ENCODE measurements at regions not wholly inside any gene's neighbourhood (a gene's known extent, or its start where the extent isn't known, plus 50 kb on each side); places are given as distances from the start of the nearest gene placed in this dataset.

DNA sequence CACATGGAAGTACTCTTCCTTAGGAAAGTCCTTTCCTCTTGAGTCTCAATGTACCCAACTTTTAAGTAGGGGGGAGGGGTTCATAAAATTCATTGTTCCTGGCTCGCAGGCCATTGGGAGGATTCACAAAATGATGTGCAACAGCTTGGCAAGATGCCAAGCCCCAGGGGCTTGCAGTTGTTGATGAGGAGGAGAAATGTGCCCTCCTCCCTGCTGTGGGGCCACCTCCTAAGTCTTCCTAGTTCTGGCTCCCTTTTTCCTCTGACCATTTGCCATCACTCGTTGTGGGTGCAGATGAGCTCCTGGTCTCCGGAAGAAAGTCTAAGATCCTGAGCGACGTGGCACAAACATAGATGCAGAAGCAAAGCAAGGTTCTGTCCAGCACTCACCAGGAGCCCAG is 435.4 kb downstream of the EIPR1 start:
- no peak for TF ChIP-seq ZNF274 (IDR thresholded peaks at IDR 0.05; ENCODE audit: low read depth, low read length)
- no peak overlapping the region for H3K4me3 ChIP-seq (ENCODE audit: low read length)

DNA sequence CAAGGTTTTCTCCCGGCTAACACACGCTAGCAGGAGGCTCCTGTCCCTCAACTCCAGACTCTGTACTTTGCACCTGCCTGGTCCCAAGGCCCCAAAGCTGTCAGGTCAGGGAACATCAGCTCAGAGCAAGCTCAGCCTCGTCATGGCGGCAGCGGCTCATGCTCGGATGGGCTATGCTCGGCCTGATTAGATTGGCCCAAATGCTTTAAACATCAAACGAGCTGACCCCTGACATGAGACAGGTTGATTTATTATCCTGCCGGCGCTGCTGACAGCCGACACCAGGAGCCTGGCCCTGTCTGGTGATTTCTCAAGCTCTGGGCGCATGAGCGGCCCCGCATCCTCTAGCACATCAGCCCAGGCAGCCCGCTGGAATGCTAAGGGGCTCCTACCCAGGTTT is 436.4 kb downstream of the EIPR1 start:
- TF ChIP-seq ZNF274 (IDR thresholded peaks at IDR 0.05; ENCODE audit: low read depth, low read length): no peak
- no peak overlapping the region for H3K4me3 ChIP-seq (ENCODE audit: low read length)

DNA sequence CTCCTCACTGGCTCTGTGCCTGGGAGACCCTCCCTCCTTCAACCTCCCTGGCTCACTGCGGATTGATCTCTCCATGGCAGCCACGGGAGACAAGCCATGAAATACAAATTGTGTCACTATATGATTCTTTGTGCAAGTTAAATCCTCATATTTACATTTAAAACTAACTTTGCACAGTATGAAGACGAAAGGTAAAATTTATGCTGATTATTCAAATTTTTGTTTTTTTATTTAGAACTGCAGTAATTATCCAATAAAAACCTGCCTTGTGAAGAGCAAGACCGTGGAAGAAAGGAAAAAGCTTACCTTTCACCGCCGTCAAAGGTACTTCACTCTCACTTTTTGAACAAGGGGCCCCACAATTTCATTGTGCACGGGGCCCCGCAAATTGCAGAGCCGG is 436.9 kb downstream of the EIPR1 start:
- TF ChIP-seq ZNF274 (IDR thresholded peaks at IDR 0.05; ENCODE audit: low read depth, low read length): no peak
- H3K4me3 ChIP-seq (ENCODE audit: low read length): no peak overlapping the region

DNA sequence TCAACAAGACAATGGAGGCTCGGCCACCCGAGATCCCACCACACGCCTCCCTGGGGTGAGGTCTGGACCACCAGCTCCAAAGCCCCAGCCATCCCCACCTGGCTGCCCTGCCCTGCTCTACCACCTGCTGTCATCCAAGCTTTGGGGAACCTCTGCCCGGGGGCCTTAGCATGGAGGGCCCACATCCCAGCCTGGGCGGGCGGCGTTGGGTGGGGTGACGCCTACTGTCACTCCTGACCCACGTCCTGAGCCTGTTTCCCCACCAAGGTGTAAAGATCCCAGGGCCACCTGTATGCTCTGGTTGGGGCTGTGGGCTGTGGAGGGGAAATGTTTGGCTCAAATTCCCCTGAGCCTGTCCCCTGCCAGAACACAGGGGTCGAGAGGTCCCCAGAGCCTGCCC is 437.6 kb downstream of the EIPR1 start:
- no peak overlapping the region for H3K4me3 ChIP-seq (ENCODE audit: low read length)
- TF ChIP-seq ZNF274 (IDR thresholded peaks at IDR 0.05; ENCODE audit: low read depth, low read length): no peak

DNA sequence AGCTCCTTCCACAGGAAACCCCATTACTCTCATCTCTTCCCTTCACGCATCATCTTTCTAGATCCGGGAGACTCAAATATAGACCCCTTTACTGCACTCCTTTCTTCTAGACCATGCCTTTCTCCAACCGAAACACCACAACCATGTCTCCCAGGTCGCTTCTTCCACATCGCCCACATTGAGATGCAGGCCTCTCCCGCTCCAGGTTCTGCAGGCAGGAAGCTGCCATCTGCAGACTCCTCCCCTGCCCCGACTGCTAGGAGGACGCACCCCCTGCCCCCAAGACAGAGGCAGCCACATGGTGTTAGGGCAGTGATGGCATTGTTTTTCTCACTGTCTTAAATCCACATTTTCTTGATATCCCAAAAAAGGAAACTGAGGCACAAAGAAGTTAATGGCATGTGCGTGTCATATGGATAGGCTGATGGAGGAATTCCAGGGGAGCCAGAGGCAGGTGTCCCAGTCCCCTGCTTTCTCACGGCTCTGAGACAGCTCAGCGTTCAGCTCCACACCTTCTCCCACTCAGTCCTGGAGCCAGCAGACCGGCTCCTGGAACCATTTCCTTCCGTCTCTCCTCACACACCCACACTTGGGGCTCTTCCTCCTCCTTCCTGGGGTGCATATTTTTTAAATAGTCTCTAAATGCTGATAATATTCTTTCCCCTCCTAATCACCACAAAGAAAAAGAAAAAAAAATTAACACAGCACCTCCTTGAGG is 438.4 kb downstream of the EIPR1 start:
- H3K4me3 ChIP-seq (ENCODE audit: low read length): no peak overlapping the region
- no peak for TF ChIP-seq ZNF274 (IDR thresholded peaks at IDR 0.05; ENCODE audit: low read depth, low read length)

DNA sequence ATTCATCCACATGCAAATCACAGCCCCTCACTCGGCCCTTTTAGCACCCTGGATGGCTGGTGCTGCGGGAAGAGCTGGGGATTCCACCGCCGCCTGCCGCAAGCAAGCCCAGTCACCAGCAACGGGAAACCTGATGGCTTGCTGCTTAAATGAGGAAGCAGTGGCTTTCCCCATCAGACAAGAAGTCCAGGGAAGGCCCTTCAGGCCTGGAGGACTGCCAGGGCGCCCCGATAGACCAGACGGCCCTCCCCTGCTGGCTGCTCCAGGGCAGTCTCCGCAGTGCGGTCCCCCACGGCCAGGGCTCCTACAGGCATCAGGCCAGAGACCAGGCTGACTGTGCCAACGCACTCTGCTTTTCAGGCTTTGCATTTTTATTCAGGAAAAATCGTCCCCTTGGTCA is 439.1 kb downstream of the EIPR1 start:
- H3K4me3 ChIP-seq (ENCODE audit: low read length): no peak overlapping the region
- no peak for TF ChIP-seq ZNF274 (IDR thresholded peaks at IDR 0.05; ENCODE audit: low read depth, low read length)

DNA sequence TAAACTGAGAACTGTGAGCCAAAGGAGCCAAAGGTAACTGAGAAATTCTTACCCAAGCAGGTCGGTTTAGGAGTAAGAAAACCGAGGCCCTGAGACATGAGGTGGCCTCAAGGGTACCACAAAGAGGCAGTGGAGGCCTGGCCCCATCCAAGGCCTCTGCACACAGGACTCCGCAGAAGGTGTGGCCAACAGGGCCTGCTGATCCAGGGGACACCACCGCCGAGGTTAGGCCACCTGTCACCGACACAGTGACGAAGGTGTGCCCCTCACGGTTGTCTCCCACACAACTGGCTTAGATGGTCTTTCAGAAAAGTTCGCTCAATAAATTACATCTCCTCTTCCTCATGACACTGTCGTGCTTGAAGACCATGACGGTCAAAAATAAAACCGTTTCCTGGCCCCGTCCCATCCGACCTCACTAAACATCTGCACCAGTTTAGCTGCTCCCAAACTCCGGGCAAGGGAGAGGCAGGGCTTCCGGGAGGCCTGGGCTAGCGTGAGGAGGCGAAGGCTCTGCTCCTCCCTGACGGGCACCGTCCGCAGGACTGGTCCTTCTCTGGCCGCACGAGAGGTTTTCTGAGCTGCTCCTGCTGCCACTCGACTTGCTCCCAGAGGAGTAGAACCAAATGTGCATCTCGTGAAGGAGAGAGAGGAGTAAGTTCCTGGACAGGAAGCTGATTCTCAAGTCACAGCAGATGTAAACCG is 442.0 kb downstream of the EIPR1 start:
- H3K4me3 ChIP-seq (ENCODE audit: low read length): no peak overlapping the region
- TF ChIP-seq ZNF274 (IDR thresholded peaks at IDR 0.05; ENCODE audit: low read depth, low read length): no peak

DNA sequence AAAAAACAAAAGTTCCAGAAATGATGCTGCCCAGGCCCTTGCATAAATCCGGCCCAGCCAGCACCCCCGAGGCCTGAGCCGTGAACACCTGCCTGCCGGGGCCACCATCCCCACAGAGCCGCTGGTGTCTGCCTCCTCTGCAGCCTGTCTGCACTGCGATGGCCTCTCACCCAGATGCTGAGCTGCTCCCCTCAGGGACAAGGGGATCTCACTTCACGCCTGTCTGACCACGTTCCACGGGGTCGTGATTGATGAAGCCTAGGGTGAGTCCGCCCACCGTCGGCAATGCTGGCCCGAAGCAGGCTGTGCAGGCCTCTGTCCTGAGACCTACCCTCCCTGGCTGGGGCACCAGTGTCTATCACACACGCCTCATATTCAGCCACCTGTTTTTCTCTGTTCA is 444.2 kb downstream of the EIPR1 start:
- H3K4me3 ChIP-seq (ENCODE audit: low read length): no peak overlapping the region
- no peak for TF ChIP-seq ZNF274 (IDR thresholded peaks at IDR 0.05; ENCODE audit: low read depth, low read length)

DNA sequence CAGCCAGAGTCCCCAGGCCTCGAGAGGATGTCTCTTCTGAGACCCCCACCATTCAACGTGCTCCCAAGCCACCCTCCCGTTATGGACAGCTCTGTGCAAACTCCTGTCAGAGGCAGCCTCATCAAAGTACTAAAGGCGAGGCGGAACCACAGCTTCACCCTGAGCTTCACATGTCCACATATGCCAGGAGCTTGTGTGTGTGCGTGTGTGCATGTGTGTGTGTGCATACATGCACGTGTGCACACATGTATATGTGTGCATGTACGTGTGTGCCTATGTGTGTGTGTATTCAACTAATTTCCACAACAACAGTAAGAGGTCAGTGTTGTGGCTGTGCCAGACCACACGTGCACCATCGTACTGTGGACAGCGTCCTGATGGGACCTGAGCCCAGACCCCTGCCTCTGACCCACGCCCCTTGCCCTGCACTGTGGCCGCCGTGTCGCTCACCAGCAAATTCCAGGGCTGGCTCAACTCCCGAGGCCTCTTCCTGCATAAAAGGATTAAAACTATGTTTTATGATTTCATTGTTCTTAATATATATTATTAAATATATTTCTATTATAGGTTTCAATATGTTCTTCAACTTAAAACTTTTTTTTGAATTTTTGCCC is 444.8 kb downstream of the EIPR1 start:
- no peak for TF ChIP-seq ZNF274 (IDR thresholded peaks at IDR 0.05; ENCODE audit: low read depth, low read length)
- H3K4me3 ChIP-seq (ENCODE audit: low read length): no peak overlapping the region

DNA sequence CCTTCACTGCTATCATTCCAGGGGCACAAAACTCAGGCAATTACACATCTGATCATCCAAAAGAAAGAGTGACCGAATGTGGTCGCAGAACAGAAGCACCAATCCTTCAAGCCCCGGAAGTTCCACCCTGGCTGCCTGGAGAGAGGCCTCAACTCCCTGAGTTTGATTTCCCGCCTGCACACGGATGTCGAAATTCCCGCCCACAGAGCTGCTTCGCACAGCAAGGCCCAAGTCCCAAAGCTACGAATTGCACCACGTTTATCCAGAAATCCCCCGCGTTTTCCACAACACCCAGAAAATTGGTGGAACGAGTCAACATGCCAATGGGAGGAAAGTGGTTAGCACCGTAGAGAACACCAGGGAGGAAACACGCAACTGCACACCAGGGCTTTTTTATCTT is 445.4 kb downstream of the EIPR1 start:
- no peak overlapping the region for H3K4me3 ChIP-seq (ENCODE audit: low read length)
- no peak for TF ChIP-seq ZNF274 (IDR thresholded peaks at IDR 0.05; ENCODE audit: low read depth, low read length)

DNA sequence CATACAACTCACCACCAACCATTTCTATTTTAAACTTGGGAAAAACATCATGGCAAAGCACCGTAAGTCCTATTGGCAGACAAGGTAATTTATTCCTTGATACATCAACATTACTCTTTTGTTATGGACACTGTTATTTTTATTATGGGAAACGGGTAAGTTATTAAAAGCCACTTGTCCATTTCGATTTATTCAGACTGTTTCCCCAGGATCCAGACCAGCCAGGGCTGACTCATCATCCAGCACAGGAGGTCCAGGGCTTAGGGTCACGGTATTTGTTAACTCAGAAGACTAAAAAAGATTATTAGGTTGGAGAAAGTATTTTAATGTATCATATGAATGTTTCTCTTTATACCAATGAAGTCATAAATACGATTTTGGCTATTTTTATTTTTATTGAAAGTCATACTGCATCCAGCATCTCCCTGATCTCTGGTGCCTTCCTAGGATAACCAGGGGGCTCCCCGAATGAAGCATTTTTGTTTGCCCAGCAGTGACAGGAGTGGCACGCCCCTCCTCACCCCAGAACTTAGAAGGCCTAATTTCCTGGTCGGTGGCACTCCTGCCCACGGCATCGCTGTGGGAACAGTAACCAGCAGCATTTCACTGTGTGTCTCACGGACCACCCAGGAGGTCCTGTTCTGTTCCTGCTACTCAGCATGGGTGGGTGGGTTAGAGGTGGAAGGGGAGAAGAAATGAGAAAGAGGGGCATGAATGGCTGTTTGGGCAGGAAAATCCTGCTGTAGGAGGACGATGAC is 446.1 kb downstream of the EIPR1 start:
- H3K4me3 ChIP-seq (ENCODE audit: low read length): no peak overlapping the region
- no peak for TF ChIP-seq ZNF274 (IDR thresholded peaks at IDR 0.05; ENCODE audit: low read depth, low read length)

DNA sequence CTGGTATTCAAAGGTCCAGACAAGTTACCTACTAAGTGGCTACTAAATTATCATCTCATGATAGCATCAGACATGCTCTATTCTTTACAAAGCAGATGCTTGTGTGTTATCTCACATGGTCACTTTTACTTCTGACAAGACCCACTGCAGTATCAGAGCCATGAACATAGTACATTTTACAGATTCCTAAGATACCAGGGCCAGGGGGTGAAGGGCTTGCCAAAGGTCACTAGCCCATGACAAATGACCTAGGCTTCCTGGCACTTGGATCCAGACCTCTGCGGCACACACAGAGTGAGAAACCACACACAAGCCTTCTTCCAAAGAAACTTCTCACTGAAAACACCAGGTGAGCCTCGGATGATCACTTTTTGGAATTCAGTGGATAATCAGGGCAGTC is 446.8 kb downstream of the EIPR1 start:
- TF ChIP-seq ZNF274 (IDR thresholded peaks at IDR 0.05; ENCODE audit: low read depth, low read length): no peak
- H3K4me3 ChIP-seq (ENCODE audit: low read length): no peak overlapping the region

DNA sequence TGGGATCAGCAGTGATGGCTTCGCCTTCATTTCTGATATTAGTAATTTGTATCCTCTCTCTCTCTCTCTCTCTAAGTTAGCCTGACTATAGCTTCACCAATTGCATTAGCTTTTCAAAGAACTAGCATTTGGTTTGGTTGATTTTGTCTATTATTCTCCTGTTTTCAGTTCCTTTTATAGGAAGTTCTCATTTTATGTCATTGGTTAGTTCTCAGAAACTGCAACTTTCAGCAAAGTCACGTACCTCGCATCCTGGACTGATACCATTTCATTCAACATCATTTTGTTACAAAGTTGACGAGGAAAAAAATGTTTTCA is 450.8 kb downstream of the EIPR1 start:
- TF ChIP-seq ZNF274 (IDR thresholded peaks at IDR 0.05; ENCODE audit: low read depth, low read length): no peak
- H3K4me3 ChIP-seq (ENCODE audit: low read length): no peak overlapping the region

DNA sequence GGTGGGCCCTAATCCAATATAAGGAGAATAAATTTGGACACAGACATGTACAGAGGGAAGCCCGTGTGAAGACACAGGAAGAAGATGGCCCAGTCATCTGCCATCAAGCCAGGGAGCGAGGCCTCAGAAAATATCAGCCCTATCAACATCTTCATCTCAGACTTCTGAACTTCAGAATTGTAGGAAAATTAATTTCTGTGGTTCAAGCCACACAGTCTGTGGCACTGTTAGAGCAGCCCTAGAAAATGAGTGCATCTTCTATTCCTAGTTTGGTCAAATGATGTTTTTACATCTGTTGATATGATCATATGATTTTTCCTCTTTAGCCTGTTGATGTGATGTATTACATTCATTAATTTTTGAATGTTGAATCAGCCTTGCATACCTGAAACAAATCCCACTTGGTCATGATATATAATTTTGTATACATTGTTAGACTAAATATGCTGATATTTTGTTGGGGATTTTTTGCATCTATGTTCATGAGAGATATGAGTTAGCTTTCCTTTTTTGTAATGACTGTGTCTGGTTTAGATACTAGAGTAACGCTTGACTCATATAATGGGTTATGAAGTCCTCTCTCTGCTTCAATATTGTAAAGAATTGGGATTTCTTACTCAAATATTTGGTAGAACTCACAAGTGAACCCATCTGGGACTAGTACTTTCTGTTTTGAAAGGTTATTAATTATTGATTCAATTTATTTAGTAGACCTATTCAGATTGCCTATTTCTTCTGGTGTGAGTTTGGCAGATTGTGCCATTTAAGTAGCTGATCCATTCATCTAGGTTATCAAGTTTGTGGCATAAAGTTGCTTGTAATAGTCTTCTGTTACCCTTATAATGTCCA is 451.4 kb downstream of the EIPR1 start:
- TF ChIP-seq ZNF274 (IDR thresholded peaks at IDR 0.05; ENCODE audit: low read depth, low read length): no peak
- H3K4me3 ChIP-seq (ENCODE audit: low read length): no peak overlapping the region
